HG03565 (cell line): ENCODE measurements at regions not wholly inside any gene's neighbourhood (a gene's known extent, or its start where the extent isn't known, plus 50 kb on each side); places are given as distances from the start of the nearest gene placed in this dataset.
"Not testable (repeated sequence)": the region's sequence is repeated elsewhere in the genome, so short reads cannot be mapped to it uniquely, and the experiment has no call there.

Source experiments
- ATAC-seq: cut with Tn5 transposase; IDR thresholded peaks from one replicate; pipeline ENCODE4 v1.9.1; 2021; ENCODE audit warnings: mild to moderate bottlenecking, moderate library complexity; ENCODE audit not compliant: unreplicated experiment

GRCh38 chr18:10077986-10078385 is 164.2 kb downstream of the VAPA start:
- no peak for ATAC-seq

GRCh38 chr18:10080372-10080771 is 166.6 kb downstream of the VAPA start:
- ATAC-seq: no peak

GRCh38 chr18:10081492-10081891 is 167.7 kb downstream of the VAPA start:
- ATAC-seq: no peak

GRCh38 chr18:10085416-10085815 is 171.6 kb downstream of the VAPA start:
- no peak for ATAC-seq

GRCh38 chr18:10085876-10086275 is 172.1 kb downstream of the VAPA start:
- no peak for ATAC-seq

- no peak for ATAC-seq
These were observed 172.8 kb downstream of the VAPA start for GRCh38 chr18:10086458-10087210.

GRCh38 chr18:10088734-10089133 is 174.9 kb downstream of the VAPA start:
- no peak for ATAC-seq

GRCh38 chr18:10089881-10090280 is 176.1 kb downstream of the VAPA start:
- no peak for ATAC-seq

- no peak for ATAC-seq
These were observed 176.9 kb downstream of the VAPA start for GRCh38 chr18:10090668-10091067.

GRCh38 chr18:10093445-10093844 is 179.6 kb downstream of the VAPA start:
- ATAC-seq: no peak

- ATAC-seq: no peak
These were observed 180.3 kb downstream of the VAPA start for GRCh38 chr18:10094154-10094553.

- no peak for ATAC-seq
These were observed 180.8 kb downstream of the VAPA start for GRCh38 chr18:10094655-10095054.

- no peak for ATAC-seq
These were observed 181.5 kb downstream of the VAPA start for GRCh38 chr18:10095356-10095755.

GRCh38 chr18:10099539-10100140 is 185.8 kb downstream of the VAPA start:
- no peak for ATAC-seq

- no peak for ATAC-seq
These were observed 186.4 kb downstream of the VAPA start for GRCh38 chr18:10100196-10100595.

GRCh38 chr18:10100941-10101701 is 187.3 kb downstream of the VAPA start:
- ATAC-seq: no peak

- ATAC-seq: no peak
These were observed 187.9 kb downstream of the VAPA start for GRCh38 chr18:10101729-10102128.

GRCh38 chr18:10105118-10105517 is 191.3 kb downstream of the VAPA start:
- not testable (repeated sequence) for ATAC-seq

GRCh38 chr18:10111191-10111590 is 197.4 kb downstream of the VAPA start:
- ATAC-seq: no peak

- no peak for ATAC-seq
These were observed 198.1 kb downstream of the VAPA start for GRCh38 chr18:10111944-10112343.

- no peak for ATAC-seq
These were observed 199.6 kb downstream of the VAPA start for GRCh38 chr18:10113121-10114022.
